GM12878 (cell line): ENCODE measurements at regions not wholly inside any gene's neighbourhood (a gene's known extent, or its start where the extent isn't known, plus 50 kb on each side); places are given as distances from the start of the nearest gene placed in this dataset.

Experiments used
- ATAC-seq: fragments of 200-7000 bp; cut with Tn5 transposase; 3 replicates; pipeline ENCODE4 v1.9.1; 2020; ENCODE audit warnings: mild to moderate bottlenecking, moderate library complexity
- BruUV-seq: library from RNA; stranded (reverse); fragments of 400-500 nt; replicated peaks from 2 replicates; lab custom pipeline; 2021; lab: Mats Ljungman, UMichigan
- CTCF ChIA-PET: fragments of 300-600 bp; sonication (Branson Sonifier 250); formaldehyde crosslinking; extraction: SDS; loops from one replicate; lab custom pipeline; 2021; ENCODE audit warnings: inconsistent platforms; lab: Yijun Ruan, JAX
- POLR2A ChIA-PET: fragments of 350-600 bp; formaldehyde crosslinking; extraction: SDS; loops from one replicate; lab custom pipeline; 2021; ENCODE audit warnings: inconsistent platforms; lab: Charles Lee
- RAD21 ChIA-PET: fragments of 300-600 bp; sonication (Branson Sonifier 250); formaldehyde crosslinking; loops from one replicate; lab custom pipeline; 2023; ENCODE audit warnings: antibody characterized with exemption; ENCODE audit not compliant: unreplicated experiment; lab: Charles Lee
- SMC1A ChIA-PET: fragments of 300-600 bp; sonication (Branson Sonifier 250); formaldehyde crosslinking; loops from one replicate; lab custom pipeline; 2023; ENCODE audit not compliant: unreplicated experiment, uncharacterized antibody; lab: Charles Lee
- DNase-seq: peaks from one replicate; pipeline ENCODE4 v3.0.0-alpha.2; 2011; ENCODE audit warnings: low read depth, low spot score
- FAIRE-seq: peaks from 3 replicates; lab custom pipeline; 2011; peaks lifted over from hg19 to GRCh38; lab: Jason Lieb, UNC
- H2AFZ ChIP-seq: 2 replicates; pipeline ENCODE4 v1.6.0; 2011; ENCODE audit warnings: low read depth, low read length, control low read depth; ENCODE audit not compliant: control insufficient read depth
- H3K27ac ChIP-seq: 2 replicates; pipeline ENCODE4 v1.5.1; 2011; ENCODE audit warnings: control low read depth; ENCODE audit not compliant: control insufficient read depth, insufficient read depth
- H3K27me3 ChIP-seq, 2 experiments: replicated peaks in 1 of 2; 2 replicates each; pipeline versions ENCODE4 v1.6.0 to v1.6.1; 2011; ENCODE audit warnings: low read length in 1 of 2; ENCODE audit not compliant: control insufficient read depth in 2 of 2, insufficient read depth in 2 of 2
- H3K36me3 ChIP-seq, 2 experiments: 2 replicates each; pipeline ENCODE4 v1.5.1; 2011; ENCODE audit warnings: low read length in 1 of 2; ENCODE audit not compliant: control insufficient read depth in 2 of 2, insufficient read depth in 2 of 2
- H3K4me1 ChIP-seq: 2 replicates; pipeline ENCODE4 v1.6.1; 2011; ENCODE audit warnings: mild to moderate bottlenecking, low read length, moderate library complexity, mixed read lengths; ENCODE audit not compliant: control insufficient read depth, insufficient read depth
- H3K4me2 ChIP-seq: 2 replicates; pipeline ENCODE4 v1.6.0; 2011; ENCODE audit warnings: control low read depth; ENCODE audit not compliant: control insufficient read depth, insufficient read depth
- H3K4me3 ChIP-seq: fragments of 200-600 bp; sonication (generic); 2 replicates; pipeline ENCODE4 v1.5.1; 2016
- H3K79me2 ChIP-seq: 2 replicates; pipeline ENCODE4 v1.6.0; 2011; ENCODE audit warnings: low read length; ENCODE audit not compliant: control insufficient read depth, insufficient read depth
- H3K9ac ChIP-seq: 2 replicates; pipeline ENCODE4 v1.8.0; 2011; ENCODE audit warnings: low read length, control low read depth, mixed read lengths; ENCODE audit not compliant: control insufficient read depth, insufficient read depth
- H3K9me3 ChIP-seq: replicated peaks from 3 replicates; pipeline ENCODE4 v1.5.1; 2011; ENCODE audit warnings: mild to moderate bottlenecking, low read length; ENCODE audit not compliant: control insufficient read depth, insufficient read depth
- H4K20me1 ChIP-seq: 2 replicates; pipeline ENCODE4 v1.6.0; 2011; ENCODE audit not compliant: control insufficient read depth, insufficient read depth
- ATF7 ChIP-seq: fragments of 450-650 bp; IDR thresholded peaks from 2 replicates; pipeline ENCODE4 v1.6.1; 2016; ENCODE audit warnings: low read depth, mild to moderate bottlenecking
- CHD2 ChIP-seq: IDR thresholded peaks from 2 replicates; pipeline ENCODE4 v1.6.1; 2011; ENCODE audit warnings: low read depth, low read length, improper control_type of control experiment, borderline replicate concordance
- MYB ChIP-seq: fragments of 150-350 bp; IDR thresholded peaks from 2 replicates; pipeline ENCODE4 v1.6.1; 2014; ENCODE audit warnings: mild to moderate bottlenecking, low read depth, low read length, borderline replicate concordance
- ZBTB11 ChIP-seq: fragments of 450-650 bp; formaldehyde crosslinking; IDR thresholded peaks from 2 replicates; pipeline ENCODE4 v1.5.0; 2022; ENCODE audit warnings: mild to moderate bottlenecking, missing genetic modification characterization
- WGBS: methylation state at CpG from one replicate; pipeline ENCODE4 v1.1.6; 2016; ENCODE audit warnings: low lambda C conversion rate; ENCODE audit not compliant: insufficient replicate concordance, insufficient coverage; ENCODE audit errors: missing lambda C conversion rate; 5-methylcytosine and 5-hydroxymethylcytosine counted together
- in situ Hi-C: fragments of 300-500 bp; cut with MboI; formaldehyde crosslinking; loops from 9 replicates; pipeline ENCODE4 v1.14.3; 2018; ENCODE audit warnings: mixed read lengths
- intact Hi-C: fragments of 100-400 bp; cut with micrococcal nuclease; formaldehyde crosslinking; loops from one replicate; pipeline ENCODE4 v1.14.2; 2022; ENCODE audit not compliant: unreplicated experiment

GRCh38 chr17:70517816-70518215 lies 348.5 kb downstream of the KCNJ2 start (continued):
- no peak for TF ChIP-seq ZBTB11 (CRISPR knock-in tag)

GRCh38 chr17:70519300-70519699 lies 350.0 kb downstream of the KCNJ2 start:
- Histone ChIP-seq H4K20me1 (no peaks in the 10 kb centered on the region), H3K36me3 (no peaks in the 10 kb centered on the region), H3K79me2 (no peaks in the 10 kb centered on the region), H3K4me3 (no peak overlapping the region), H3K4me2 (no peak overlapping the region), H3K9ac (no peak overlapping the region), H3K27me3 (no peaks in the 10 kb centered on the region), H3K4me1 (no peaks in the 10 kb centered on the region), H3K27ac (no peak overlapping the region), H2AFZ (no peak overlapping the region), H3K9me3 (no peaks in the 10 kb centered on the region)
- ChIA-PET CTCF (no interaction called here), POLR2A (no interaction called here), SMC1A (no interaction called here), RAD21 (no interaction called here)
- FAIRE-seq (no peak), DNase-seq (no peak), ATAC-seq (no peak)
- intact Hi-C loops: no loop called here
- 33% methylated on average over 3 of the region's 3 CpGs for WGBS
- no peak for TF ChIP-seq MYB
- TF ChIP-seq CHD2: no peak
- TF ChIP-seq ATF7: peak; percentile 62
- in situ Hi-C loops: no loop called here
- no TSS peak for BruUV-seq
